HEK293 (cell line): ENCODE measurements at regions not wholly inside any gene's neighbourhood (a gene's known extent, or its start where the extent isn't known, plus 50 kb on each side); places are given as distances from the start of the nearest gene placed in this dataset.

Experiments
- ATF2 ChIP-seq: fragments of 450-650 bp; formaldehyde crosslinking; IDR thresholded peaks from 2 replicates; pipeline ENCODE4 v1.5.1; 2016; ENCODE audit warnings: missing biosample characterization, missing genetic modification characterization, low read depth
- BCL11A ChIP-seq: fragments of 450-650 bp; formaldehyde crosslinking; IDR thresholded peaks from 2 replicates; pipeline ENCODE4 v1.5.1; 2016; ENCODE audit warnings: low read depth, missing biosample characterization, missing genetic modification characterization
- CTCF ChIP-seq: fragments of 450-650 bp; formaldehyde crosslinking; IDR thresholded peaks from 2 replicates; pipeline ENCODE4 v1.5.1; 2016; ENCODE audit warnings: missing biosample characterization, missing genetic modification characterization
- HOXA7 ChIP-seq: sonication (generic); formaldehyde crosslinking; IDR thresholded peaks from 2 replicates; pipeline ENCODE4 v1.8.1; 2022; ENCODE audit warnings: missing genetic modification reagents, borderline replicate concordance
- MEIS1 ChIP-seq: sonication (generic); formaldehyde crosslinking; IDR thresholded peaks from 2 replicates; pipeline ENCODE4 v1.8.1; 2022; ENCODE audit warnings: missing genetic modification reagents, mild to moderate bottlenecking, borderline replicate concordance
- YY1 ChIP-seq: fragments of 450-650 bp; formaldehyde crosslinking; IDR thresholded peaks from 2 replicates; pipeline ENCODE4 v1.5.1; 2018; ENCODE audit warnings: missing biosample characterization, missing genetic modification characterization
- ZEB2 ChIP-seq: fragments of 450-650 bp; formaldehyde crosslinking; IDR thresholded peaks from 2 replicates; pipeline ENCODE4 v1.5.1; 2016; ENCODE audit warnings: missing biosample characterization, missing genetic modification characterization
- ZNF223 ChIP-seq: fragments of 450-650 bp; formaldehyde crosslinking; IDR thresholded peaks from 2 replicates; pipeline ENCODE4 v1.5.1; 2016; ENCODE audit warnings: missing biosample characterization, missing genetic modification characterization
- ZNF391 ChIP-seq: fragments of 450-650 bp; formaldehyde crosslinking; IDR thresholded peaks from 2 replicates; pipeline ENCODE4 v1.5.1; 2016; ENCODE audit warnings: low read depth, missing biosample characterization, missing genetic modification characterization, borderline replicate concordance
- ZNF530 ChIP-seq: fragments of 450-650 bp; formaldehyde crosslinking; IDR thresholded peaks from 2 replicates; pipeline ENCODE4 v1.5.1; 2016; ENCODE audit warnings: low read depth, missing biosample characterization, missing genetic modification characterization
- ZSCAN16 ChIP-seq: fragments of 450-650 bp; formaldehyde crosslinking; IDR thresholded peaks from 2 replicates; pipeline ENCODE4 v1.5.1; 2016; ENCODE audit warnings: missing biosample characterization, missing genetic modification characterization
- TF ChIP-seq, protein P1 (sequence below): fragments of 450-650 bp; formaldehyde crosslinking; IDR thresholded peaks from 2 replicates; pipeline ENCODE4 v1.5.1; 2016; ENCODE audit warnings: missing biosample characterization, missing genetic modification characterization, borderline replicate concordance
- TF ChIP-seq, protein P2 (sequence below): fragments of 450-650 bp; formaldehyde crosslinking; IDR thresholded peaks from 2 replicates; pipeline ENCODE4 v1.5.1; 2017; ENCODE audit warnings: missing biosample characterization, missing genetic modification characterization

DNA sequence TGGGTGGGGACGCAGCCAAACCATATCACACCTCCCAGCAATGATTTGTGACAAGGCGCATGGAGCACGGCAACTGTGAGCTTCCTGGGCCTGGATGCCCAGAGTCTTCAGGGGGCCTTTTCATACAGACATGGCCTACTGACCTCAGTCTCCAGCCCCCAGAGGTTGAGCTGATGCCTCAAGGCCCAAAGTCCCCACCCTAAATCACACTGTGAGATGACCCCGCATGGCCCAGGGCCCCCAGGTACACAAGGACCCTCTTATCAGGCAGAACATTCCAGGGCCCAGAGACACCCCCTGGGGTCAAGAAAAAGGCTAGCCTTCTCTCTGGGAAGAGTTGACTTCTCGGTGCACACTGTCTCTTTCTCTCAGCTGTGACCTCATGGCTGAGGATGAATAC is 179.7 kb upstream of the C1orf174 start:
- TF ChIP-seq HOXA7 (CRISPR knock-in tag), result no peak
- no peak for TF ChIP-seq ZEB2 (tag by site-specific recombination)
- no peak for TF ChIP-seq BCL11A (tag by site-specific recombination)
- TF ChIP-seq CTCF (tag by site-specific recombination), result no peak
- TF ChIP-seq YY1 (tag by site-specific recombination), result no peak
- TF ChIP-seq ZNF223 (tag by site-specific recombination), result no peak
- TF ChIP-seq, protein P1, sequence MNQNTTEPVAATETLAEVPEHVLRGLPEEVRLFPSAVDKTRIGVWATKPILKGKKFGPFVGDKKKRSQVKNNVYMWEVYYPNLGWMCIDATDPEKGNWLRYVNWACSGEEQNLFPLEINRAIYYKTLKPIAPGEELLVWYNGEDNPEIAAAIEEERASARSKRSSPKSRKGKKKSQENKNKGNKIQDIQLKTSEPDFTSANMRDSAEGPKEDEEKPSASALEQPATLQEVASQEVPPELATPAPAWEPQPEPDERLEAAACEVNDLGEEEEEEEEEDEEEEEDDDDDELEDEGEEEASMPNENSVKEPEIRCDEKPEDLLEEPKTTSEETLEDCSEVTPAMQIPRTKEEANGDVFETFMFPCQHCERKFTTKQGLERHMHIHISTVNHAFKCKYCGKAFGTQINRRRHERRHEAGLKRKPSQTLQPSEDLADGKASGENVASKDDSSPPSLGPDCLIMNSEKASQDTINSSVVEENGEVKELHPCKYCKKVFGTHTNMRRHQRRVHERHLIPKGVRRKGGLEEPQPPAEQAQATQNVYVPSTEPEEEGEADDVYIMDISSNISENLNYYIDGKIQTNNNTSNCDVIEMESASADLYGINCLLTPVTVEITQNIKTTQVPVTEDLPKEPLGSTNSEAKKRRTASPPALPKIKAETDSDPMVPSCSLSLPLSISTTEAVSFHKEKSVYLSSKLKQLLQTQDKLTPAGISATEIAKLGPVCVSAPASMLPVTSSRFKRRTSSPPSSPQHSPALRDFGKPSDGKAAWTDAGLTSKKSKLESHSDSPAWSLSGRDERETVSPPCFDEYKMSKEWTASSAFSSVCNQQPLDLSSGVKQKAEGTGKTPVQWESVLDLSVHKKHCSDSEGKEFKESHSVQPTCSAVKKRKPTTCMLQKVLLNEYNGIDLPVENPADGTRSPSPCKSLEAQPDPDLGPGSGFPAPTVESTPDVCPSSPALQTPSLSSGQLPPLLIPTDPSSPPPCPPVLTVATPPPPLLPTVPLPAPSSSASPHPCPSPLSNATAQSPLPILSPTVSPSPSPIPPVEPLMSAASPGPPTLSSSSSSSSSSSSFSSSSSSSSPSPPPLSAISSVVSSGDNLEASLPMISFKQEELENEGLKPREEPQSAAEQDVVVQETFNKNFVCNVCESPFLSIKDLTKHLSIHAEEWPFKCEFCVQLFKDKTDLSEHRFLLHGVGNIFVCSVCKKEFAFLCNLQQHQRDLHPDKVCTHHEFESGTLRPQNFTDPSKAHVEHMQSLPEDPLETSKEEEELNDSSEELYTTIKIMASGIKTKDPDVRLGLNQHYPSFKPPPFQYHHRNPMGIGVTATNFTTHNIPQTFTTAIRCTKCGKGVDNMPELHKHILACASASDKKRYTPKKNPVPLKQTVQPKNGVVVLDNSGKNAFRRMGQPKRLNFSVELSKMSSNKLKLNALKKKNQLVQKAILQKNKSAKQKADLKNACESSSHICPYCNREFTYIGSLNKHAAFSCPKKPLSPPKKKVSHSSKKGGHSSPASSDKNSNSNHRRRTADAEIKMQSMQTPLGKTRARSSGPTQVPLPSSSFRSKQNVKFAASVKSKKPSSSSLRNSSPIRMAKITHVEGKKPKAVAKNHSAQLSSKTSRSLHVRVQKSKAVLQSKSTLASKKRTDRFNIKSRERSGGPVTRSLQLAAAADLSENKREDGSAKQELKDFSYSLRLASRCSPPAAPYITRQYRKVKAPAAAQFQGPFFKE (tag by site-specific recombination), result no peak
- no peak for TF ChIP-seq ZNF530 (tag by site-specific recombination)
- TF ChIP-seq, protein P2, sequence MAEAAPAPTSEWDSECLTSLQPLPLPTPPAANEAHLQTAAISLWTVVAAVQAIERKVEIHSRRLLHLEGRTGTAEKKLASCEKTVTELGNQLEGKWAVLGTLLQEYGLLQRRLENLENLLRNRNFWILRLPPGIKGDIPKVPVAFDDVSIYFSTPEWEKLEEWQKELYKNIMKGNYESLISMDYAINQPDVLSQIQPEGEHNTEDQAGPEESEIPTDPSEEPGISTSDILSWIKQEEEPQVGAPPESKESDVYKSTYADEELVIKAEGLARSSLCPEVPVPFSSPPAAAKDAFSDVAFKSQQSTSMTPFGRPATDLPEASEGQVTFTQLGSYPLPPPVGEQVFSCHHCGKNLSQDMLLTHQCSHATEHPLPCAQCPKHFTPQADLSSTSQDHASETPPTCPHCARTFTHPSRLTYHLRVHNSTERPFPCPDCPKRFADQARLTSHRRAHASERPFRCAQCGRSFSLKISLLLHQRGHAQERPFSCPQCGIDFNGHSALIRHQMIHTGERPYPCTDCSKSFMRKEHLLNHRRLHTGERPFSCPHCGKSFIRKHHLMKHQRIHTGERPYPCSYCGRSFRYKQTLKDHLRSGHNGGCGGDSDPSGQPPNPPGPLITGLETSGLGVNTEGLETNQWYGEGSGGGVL (tag by site-specific recombination), result no peak
- TF ChIP-seq ZNF391 (tag by site-specific recombination), result no peak
- TF ChIP-seq MEIS1 (CRISPR knock-in tag), result no peak
- TF ChIP-seq ZSCAN16 (tag by site-specific recombination), result no peak
- no peak for TF ChIP-seq ATF2 (tag by site-specific recombination)
